ENCODE measurements at regions not wholly inside any gene's neighbourhood (a gene's known extent, or its start where the extent isn't known, plus 50 kb on each side); places are given as distances from the start of the nearest gene placed in this dataset.

- TF ChIP-seq CTCF (IDR thresholded peaks at IDR 0.05) = no peak
- no peak for TF ChIP-seq SIN3A (IDR thresholded peaks at IDR 0.05; ENCODE audit: borderline replicate concordance, insufficient read depth, low read depth, low read length)
- no peak for TF ChIP-seq POLR2AphosphoS5 (IDR thresholded peaks at IDR 0.05; ENCODE audit: low read depth, low read length)
- TF ChIP-seq REST (IDR thresholded peaks at IDR 0.05; ENCODE audit: insufficient read depth in 1 of 2, low read depth in 2 of 2, low read length in 1 of 2) = no peak
- no peak for TF ChIP-seq TCF7L2 (IDR thresholded peaks at IDR 0.05; ENCODE audit: low read depth, low read length)
Measured at GRCh38 chr17:79395066-79395465, 215.8 kb downstream of the RBFOX3 start.
